HG02610 (cell line): ENCODE measurements at regions not wholly inside any gene's neighbourhood (a gene's known extent, or its start where the extent isn't known, plus 50 kb on each side); places are given as distances from the start of the nearest gene placed in this dataset.
"Not testable (repeated sequence)": the region's sequence is repeated elsewhere in the genome, so short reads cannot be mapped to it uniquely, and the experiment has no call there.

Experiments used
- ATAC-seq: cut with Tn5 transposase; IDR thresholded peaks from one replicate; pipeline ENCODE4 v1.9.1; 2021; ENCODE audit warnings: mild to moderate bottlenecking, moderate library complexity; ENCODE audit not compliant: unreplicated experiment

- ATAC-seq, result no peak
These were observed 135.1 kb upstream of the IRX2 start for GRCh38 chr5:2886531-2886930.

GRCh38 chr5:2883771-2884170 lies 132.3 kb upstream of the IRX2 start:
- no peak for ATAC-seq

- ATAC-seq, result no peak
These were observed 128.2 kb upstream of the IRX2 start for GRCh38 chr5:2879701-2880100.

GRCh38 chr5:2877522-2877921 lies 126.0 kb upstream of the IRX2 start:
- ATAC-seq, result no peak

GRCh38 chr5:2876183-2876582 lies 124.7 kb upstream of the IRX2 start:
- ATAC-seq, result no peak

- ATAC-seq, result no peak
These were observed 122.6 kb upstream of the IRX2 start for GRCh38 chr5:2874099-2874498.

GRCh38 chr5:2872676-2873075 lies 121.2 kb upstream of the IRX2 start:
- no peak for ATAC-seq

GRCh38 chr5:2871282-2871681 lies 119.8 kb upstream of the IRX2 start:
- ATAC-seq, result no peak

- no peak for ATAC-seq
These were observed 118.0 kb upstream of the IRX2 start for GRCh38 chr5:2869471-2869870.

- no peak for ATAC-seq
These were observed 116.0 kb upstream of the IRX2 start for GRCh38 chr5:2867373-2867933.

GRCh38 chr5:2866662-2867372 lies 115.3 kb upstream of the IRX2 start:
- ATAC-seq, result no peak

GRCh38 chr5:2865856-2866255 lies 114.4 kb upstream of the IRX2 start:
- ATAC-seq, result no peak

GRCh38 chr5:2864515-2865105 lies 113.1 kb upstream of the IRX2 start:
- no peak for ATAC-seq

- no peak for ATAC-seq
These were observed 112.4 kb upstream of the IRX2 start for GRCh38 chr5:2863675-2864433.

GRCh38 chr5:2863133-2863532 lies 111.7 kb upstream of the IRX2 start:
- no peak for ATAC-seq

- not testable (repeated sequence) for ATAC-seq
These were observed 110.7 kb upstream of the IRX2 start for GRCh38 chr5:2862176-2862575.

GRCh38 chr5:2861605-2862004 lies 110.1 kb upstream of the IRX2 start:
- ATAC-seq, result no peak

GRCh38 chr5:2860101-2860500 lies 108.6 kb upstream of the IRX2 start:
- no peak for ATAC-seq

- no peak for ATAC-seq
These were observed 106.4 kb upstream of the IRX2 start for GRCh38 chr5:2857837-2858236.

- no peak for ATAC-seq
These were observed 104.7 kb upstream of the IRX2 start for GRCh38 chr5:2856206-2856605.

- ATAC-seq, result no peak
These were observed 101.0 kb upstream of the IRX2 start for GRCh38 chr5:2852446-2852845.

- ATAC-seq, result no peak
These were observed 100.4 kb upstream of the IRX2 start for GRCh38 chr5:2851895-2852294.
